IMR-90 (cell line): ENCODE measurements at regions not wholly inside any gene's neighbourhood (a gene's known extent, or its start where the extent isn't known, plus 50 kb on each side); places are given as distances from the start of the nearest gene placed in this dataset.

ENCODE experiments used
- ATAC-seq: fragments of 200-7000 bp; cut with Tn5 transposase; 2 replicates; pipeline ENCODE4 v1.9.1; 2020; ENCODE audit warnings: low read depth, mild to moderate bottlenecking, moderate library complexity
- BruUV-seq: library from RNA; stranded (reverse); fragments of 400-500 nt; replicated peaks from 2 replicates; lab custom pipeline; 2021; lab: Mats Ljungman, UMichigan
- CTCF ChIA-PET: fragments of 300-600 bp; formaldehyde crosslinking; extraction: SDS; loops from one replicate; lab custom pipeline; 2021; ENCODE audit warnings: antibody characterized with exemption; lab: Yijun Ruan, JAX
- POLR2A ChIA-PET: fragments of 300-600 bp; sonication (Branson Sonifier 250); formaldehyde crosslinking; loops from one replicate; lab custom pipeline; 2022; ENCODE audit warnings: antibody characterized with exemption; ENCODE audit not compliant: unreplicated experiment; lab: Charles Lee
- DNase-seq: peaks from one replicate; pipeline ENCODE4 v3.0.0; 2013
- H2AFZ ChIP-seq: replicated peaks from 2 replicates; pipeline ENCODE3; 2013; ENCODE audit warnings: low read length, mild to moderate bottlenecking; ENCODE audit not compliant: poor library complexity
- H2AK5ac ChIP-seq: 2 replicates; pipeline ENCODE4 v1.6.1; 2013; ENCODE audit warnings: low read depth, low read length, inconsistent platforms
- H2AK9ac ChIP-seq: replicated peaks from 2 replicates; pipeline ENCODE3; 2013; ENCODE audit warnings: mild to moderate bottlenecking, low read depth, low read length, moderate library complexity; ENCODE audit not compliant: poor library complexity
- H2BK120ac ChIP-seq: 2 replicates; pipeline ENCODE4 v1.6.1; 2013; ENCODE audit warnings: low read depth, low read length, inconsistent platforms
- H2BK15ac ChIP-seq: 3 replicates; pipeline ENCODE4 v1.6.1; 2013; ENCODE audit warnings: low read depth, low read length, inconsistent platforms
- H2BK20ac ChIP-seq: 2 replicates; pipeline ENCODE4 v1.6.1; 2013; ENCODE audit warnings: low read depth, mild to moderate bottlenecking, inconsistent platforms, low read length, moderate library complexity
- H2BK5ac ChIP-seq: 2 replicates; pipeline ENCODE4 v1.6.1; 2013; ENCODE audit warnings: mild to moderate bottlenecking, low read depth, low read length, inconsistent platforms; ENCODE audit not compliant: poor library complexity, severe bottlenecking
- H3K14ac ChIP-seq: replicated peaks from 2 replicates; pipeline ENCODE4 v1.6.1; 2013; ENCODE audit warnings: low read depth, low read length, inconsistent platforms
- H3K18ac ChIP-seq: 2 replicates; pipeline ENCODE4 v1.6.1; 2013; ENCODE audit warnings: low read depth, low read length, control low read depth
- H3K23ac ChIP-seq: 2 replicates; pipeline ENCODE4 v1.6.1; 2013; ENCODE audit warnings: low read depth, low read length, inconsistent platforms
- H3K27ac ChIP-seq: 2 replicates; pipeline ENCODE4 v1.5.1; 2013; ENCODE audit warnings: mild to moderate bottlenecking, control low read depth, low read length; ENCODE audit not compliant: insufficient read depth
- H3K27me3 ChIP-seq: 2 replicates; pipeline ENCODE4 v1.6.1; 2013; ENCODE audit warnings: low read length; ENCODE audit not compliant: control insufficient read depth, insufficient read depth
- H3K36me3 ChIP-seq: 2 replicates; pipeline ENCODE4 v1.6.1; 2013; ENCODE audit warnings: low read length, mixed read lengths; ENCODE audit not compliant: control insufficient read depth, insufficient read depth
- H3K4ac ChIP-seq: 2 replicates; pipeline ENCODE4 v1.6.1; 2013; ENCODE audit warnings: low read depth, low read length, inconsistent platforms
- H3K4me1 ChIP-seq: 2 replicates; pipeline ENCODE4 v1.6.1; 2013; ENCODE audit warnings: low read length, mixed read lengths; ENCODE audit not compliant: control insufficient read depth, insufficient read depth
- H3K4me2 ChIP-seq: 2 replicates; pipeline ENCODE4 v1.6.1; 2013; ENCODE audit warnings: low read depth, mild to moderate bottlenecking, control low read depth, low read length, moderate library complexity
- H3K4me3 ChIP-seq: 2 replicates; pipeline ENCODE4 v1.5.1; 2013; ENCODE audit warnings: low read depth, mild to moderate bottlenecking, control low read depth, low read length, moderate library complexity; ENCODE audit not compliant: insufficient read depth
- H3K56ac ChIP-seq: 2 replicates; pipeline ENCODE4 v1.6.1; 2013; ENCODE audit warnings: low read length, inconsistent platforms; ENCODE audit not compliant: insufficient read depth; ENCODE audit errors: extremely low read depth
- H3K79me1 ChIP-seq, 2 experiments: 2 replicates each; pipeline ENCODE4 v1.6.1; 2013; ENCODE audit warnings: low read length in 2 of 2, inconsistent platforms in 1 of 2, low read depth in 1 of 2
- H3K9ac ChIP-seq: 2 replicates; pipeline ENCODE4 v1.6.1; 2013; ENCODE audit warnings: low read depth, low read length, control low read depth
- H3K9me1 ChIP-seq: 2 replicates; pipeline ENCODE4 v1.6.1; 2013; ENCODE audit warnings: low read length, inconsistent platforms; ENCODE audit not compliant: insufficient read depth
- H3K9me3 ChIP-seq: 2 replicates; pipeline ENCODE4 v1.6.1; 2013; ENCODE audit warnings: low read length; ENCODE audit not compliant: control insufficient read depth, insufficient read depth
- H4K20me1 ChIP-seq: 2 replicates; pipeline ENCODE4 v1.6.1; 2013; ENCODE audit warnings: low read length, inconsistent platforms; ENCODE audit not compliant: insufficient read depth
- H4K5ac ChIP-seq: 2 replicates; pipeline ENCODE4 v1.6.1; 2013; ENCODE audit warnings: mild to moderate bottlenecking, low read depth, low read length, control low read depth
- H4K8ac ChIP-seq, 2 experiments: 2 replicates each; pipeline ENCODE4 v1.6.1; 2013; ENCODE audit warnings: low read depth in 2 of 2, low read length in 2 of 2, control low read depth in 1 of 2, inconsistent platforms in 1 of 2
- H4K91ac ChIP-seq: 2 replicates; pipeline ENCODE4 v1.6.1; 2013; ENCODE audit warnings: low read depth, low read length, inconsistent platforms; ENCODE audit not compliant: insufficient read depth
- CEBPB ChIP-seq: IDR thresholded peaks from 2 replicates; pipeline ENCODE4 v1.6.1; 2012; ENCODE audit warnings: low read depth, low read length, improper control_type of control experiment
- CHD1 ChIP-seq: IDR thresholded peaks from 2 replicates; pipeline ENCODE4 v1.6.1; 2012; ENCODE audit warnings: low read depth, low read length, improper control_type of control experiment
- CTCF ChIP-seq: conservative IDR thresholded peaks from 2 replicates; pipeline ENCODE4 v1.5.1; 2012; ENCODE audit warnings: mild to moderate bottlenecking, low read depth, low read length, improper control_type of control experiment
- MAFK ChIP-seq: IDR thresholded peaks from 2 replicates; pipeline ENCODE4 v1.6.1; 2012; ENCODE audit warnings: low read depth, low read length, improper control_type of control experiment
- MAZ ChIP-seq: IDR thresholded peaks from 2 replicates; pipeline ENCODE4 v1.6.1; 2012; ENCODE audit warnings: low read depth, mild to moderate bottlenecking, low read length, improper control_type of control experiment, moderate library complexity, borderline replicate concordance
- NFE2L2 ChIP-seq: fragments of 150-350 bp; IDR thresholded peaks from 2 replicates; pipeline ENCODE4 v1.6.1; 2016; ENCODE audit warnings: low read depth, mild to moderate bottlenecking, low read length
- POLR2A ChIP-seq: IDR thresholded peaks from 2 replicates; pipeline ENCODE4 v1.6.1; 2012; ENCODE audit warnings: mild to moderate bottlenecking, low read depth, low read length
- RAD21 ChIP-seq: IDR thresholded peaks from 2 replicates; pipeline ENCODE4 v1.6.1; 2012; ENCODE audit warnings: low read length, improper control_type of control experiment
- RCOR1 ChIP-seq: IDR thresholded peaks from 2 replicates; pipeline ENCODE4 v1.6.1; 2012; ENCODE audit warnings: mild to moderate bottlenecking, low read length, improper control_type of control experiment; ENCODE audit not compliant: insufficient replicate concordance
- RFX5 ChIP-seq: IDR thresholded peaks from 2 replicates; pipeline ENCODE4 v1.8.0; 2012; ENCODE audit warnings: low read depth, mild to moderate bottlenecking, low read length, moderate library complexity
- SMC3 ChIP-seq: fragments of 150-350 bp; IDR thresholded peaks from 2 replicates; pipeline ENCODE4 v1.6.1; 2016; ENCODE audit warnings: low read depth, mild to moderate bottlenecking, antibody characterized with exemption, low read length, moderate library complexity
- dilution Hi-C: fragments of 300-500 bp; cut with HindIII; formaldehyde crosslinking; loops from one replicate; pipeline ENCODE4 v1.14.3; 2018; ENCODE audit warnings: low sequenced_read_pairs; ENCODE audit not compliant: unreplicated experiment
- in situ Hi-C: fragments of 300-500 bp; cut with MboI; formaldehyde crosslinking; loops from 3 replicates; pipeline ENCODE4 v1.14.3; 2019; ENCODE audit warnings: low sequenced_read_pairs, inconsistent platforms, mixed read lengths
- intact Hi-C: fragments of 100-400 bp; cut with micrococcal nuclease; formaldehyde crosslinking; loops from 2 replicates; pipeline ENCODE4 v1.10.0; 2022

- H4K5ac ChIP-seq: no peak overlapping the region
- no peak overlapping the region for H2BK5ac ChIP-seq
- H3K27me3 ChIP-seq: no peaks in the 10 kb centered on the region
- no peaks in the 10 kb centered on the region for H4K20me1 ChIP-seq
- H2AK5ac ChIP-seq: no peak overlapping the region
- no peak overlapping the region for H3K18ac ChIP-seq
- no peak for DNase-seq
- no peak overlapping the region for H3K4me2 ChIP-seq
- H3K23ac ChIP-seq: no peak overlapping the region
- ChIA-PET POLR2A (no interaction called here), CTCF (no interaction called here)
- H3K36me3 ChIP-seq: no peaks in the 10 kb centered on the region
- H3K4me3 ChIP-seq: no peak overlapping the region
- no TSS peak for BruUV-seq
- H3K9me1 ChIP-seq: no peaks in the 10 kb centered on the region
- intact Hi-C loops (no loop called here), in situ Hi-C loops (no loop called here), dilution Hi-C loops (no loop called here)
- no peak overlapping the region for H3K4ac ChIP-seq
- H3K14ac ChIP-seq: no peak overlapping the region
- H3K56ac ChIP-seq: no peak overlapping the region
- H2BK120ac ChIP-seq: no peak overlapping the region
- H3K9ac ChIP-seq: no peak overlapping the region
- H3K4me1 ChIP-seq: no peaks in the 10 kb centered on the region
- H3K27ac ChIP-seq: no peak overlapping the region
- no peaks in the 10 kb centered on the region for H3K79me1 ChIP-seq
- TF ChIP-seq CTCF: no peak
- no peak for TF ChIP-seq RAD21
- TF ChIP-seq MAZ: no peak
- no peak for TF ChIP-seq CEBPB
- no peak for TF ChIP-seq SMC3
- TF ChIP-seq CHD1: no peak
- no peak for TF ChIP-seq RCOR1
- no peak for TF ChIP-seq MAFK
- no peak for TF ChIP-seq RFX5
- TF ChIP-seq POLR2A: no peak
- no peak for TF ChIP-seq NFE2L2
- H2BK15ac ChIP-seq: no peak overlapping the region
- H2BK20ac ChIP-seq: no peak overlapping the region
- no peak overlapping the region for H2AK9ac ChIP-seq
- no peak overlapping the region for H4K8ac ChIP-seq
- no peak overlapping the region for H2AFZ ChIP-seq
- H3K9me3 ChIP-seq: 0 out of 2 replicates have a peak, but pooled peaks cover 2% of the 10 kb centered on the region
- no peak overlapping the region for H4K91ac ChIP-seq
- no peak for ATAC-seq
These were observed 221.1 kb upstream of the ITM2A start for GRCh38 chrX:79588233-79588632.
